Astrocyte (in vitro differentiated cells and primary cell): ENCODE measurements at regions not wholly inside any gene's neighbourhood (a gene's known extent, or its start where the extent isn't known, plus 50 kb on each side); places are given as distances from the start of the nearest gene placed in this dataset.
"Not testable (repeated sequence)": the region's sequence is repeated elsewhere in the genome, so short reads cannot be mapped to it uniquely, and the experiment has no call there.

ENCODE experiments used
- CTCF ChIP-seq: IDR thresholded peaks from 2 replicates; pipeline ENCODE4 v1.5.1; 2011; ENCODE audit warnings: low read depth, mild to moderate bottlenecking, inconsistent platforms, low read length, moderate library complexity; ENCODE audit not compliant: insufficient read depth
- EZH2 ChIP-seq: IDR thresholded peaks from 2 replicates; pipeline ENCODE4 v1.6.1; 2012; ENCODE audit warnings: mild to moderate bottlenecking, low read length, inconsistent platforms; ENCODE audit not compliant: insufficient read depth

- TF ChIP-seq CTCF, EZH2: not testable (repeated sequence)
Observed at GRCh38 chr18:15003231-15003630, 255.3 kb downstream of the ANKRD30B start.
